ENCODE measurements at regions not wholly inside any gene's neighbourhood (a gene's known extent, or its start where the extent isn't known, plus 50 kb on each side); places are given as distances from the start of the nearest gene placed in this dataset.

GRCh38 chr4:188839704-188840103 lies 700.5 kb downstream of the TRIML1 start:
- Histone ChIP-seq H3K27me3 (ENCODE audit: insufficient read depth, low read length) (no peaks in the 10 kb centered on the region), H3K9ac (ENCODE audit: low read length) (no peak overlapping the region), H4K20me1 (ENCODE audit: insufficient read depth) (no peaks in the 10 kb centered on the region), H3K4me3 (replicated peaks in 1 of 2; ENCODE audit: low read depth in 1 of 2, low read length in 2 of 2) (no peak overlapping the region), H3K9me2 (ENCODE audit: insufficient read depth) (no peaks in the 10 kb centered on the region), H3K36me3 (ENCODE audit: control insufficient read depth in 1 of 2, insufficient read depth in 2 of 2, low read length in 2 of 2) (no peaks in the 10 kb centered on the region), H3K27ac (ENCODE audit: low read depth, low read length) (no peak overlapping the region), H3K4me2 (ENCODE audit: low read length) (no peak overlapping the region), H3K9me3 (ENCODE audit: control insufficient read depth in 1 of 2, insufficient read depth in 1 of 2, low read depth in 1 of 2, low read length in 2 of 2) (no peaks in the 10 kb centered on the region), H2AFZ (ENCODE audit: low read depth, low read length, poor library complexity, severe bottlenecking) (no peak overlapping the region), H3K4me1 (ENCODE audit: control insufficient read depth in 1 of 2, insufficient read depth in 2 of 2, low read length in 2 of 2) (no peaks in the 10 kb centered on the region), H3K79me2 (ENCODE audit: insufficient read depth, low read length) (no peaks in the 10 kb centered on the region)
- ChIA-PET RAD21 (ENCODE audit: low non-redundant PET in 1 of 2, low total read pairs in 2 of 2, uncharacterized antibody in 2 of 2, unreplicated experiment in 2 of 2) (no interaction called here), CTCF (no interaction called here), POLR2A (no interaction called here)
- ATAC-seq, result no peak
- BruUV-seq (replicated peaks), result no TSS peak
- intact Hi-C loops (cut with micrococcal nuclease), result no loop called here
- no peak for DNase-seq (ENCODE audit: low read depth, low spot score)
- TF ChIP-seq SRF (IDR thresholded peaks at IDR 0.05; ENCODE audit: low read depth), result no peak
- TF ChIP-seq, protein P1, sequence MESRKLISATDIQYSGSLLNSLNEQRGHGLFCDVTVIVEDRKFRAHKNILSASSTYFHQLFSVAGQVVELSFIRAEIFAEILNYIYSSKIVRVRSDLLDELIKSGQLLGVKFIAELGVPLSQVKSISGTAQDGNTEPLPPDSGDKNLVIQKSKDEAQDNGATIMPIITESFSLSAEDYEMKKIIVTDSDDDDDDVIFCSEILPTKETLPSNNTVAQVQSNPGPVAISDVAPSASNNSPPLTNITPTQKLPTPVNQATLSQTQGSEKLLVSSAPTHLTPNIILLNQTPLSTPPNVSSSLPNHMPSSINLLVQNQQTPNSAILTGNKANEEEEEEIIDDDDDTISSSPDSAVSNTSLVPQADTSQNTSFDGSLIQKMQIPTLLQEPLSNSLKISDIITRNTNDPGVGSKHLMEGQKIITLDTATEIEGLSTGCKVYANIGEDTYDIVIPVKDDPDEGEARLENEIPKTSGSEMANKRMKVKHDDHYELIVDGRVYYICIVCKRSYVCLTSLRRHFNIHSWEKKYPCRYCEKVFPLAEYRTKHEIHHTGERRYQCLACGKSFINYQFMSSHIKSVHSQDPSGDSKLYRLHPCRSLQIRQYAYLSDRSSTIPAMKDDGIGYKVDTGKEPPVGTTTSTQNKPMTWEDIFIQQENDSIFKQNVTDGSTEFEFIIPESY (IDR thresholded peaks at IDR 0.05; ENCODE audit: extremely low read depth, insufficient replicate concordance, low read length), result no peak
- TF ChIP-seq, protein P2, sequence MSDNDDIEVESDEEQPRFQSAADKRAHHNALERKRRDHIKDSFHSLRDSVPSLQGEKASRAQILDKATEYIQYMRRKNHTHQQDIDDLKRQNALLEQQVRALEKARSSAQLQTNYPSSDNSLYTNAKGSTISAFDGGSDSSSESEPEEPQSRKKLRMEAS (IDR thresholded peaks at IDR 0.05), result no peak
- TF ChIP-seq TCF7L2 (IDR thresholded peaks at IDR 0.05; ENCODE audit: borderline replicate concordance, extremely low read depth, insufficient read depth, insufficient read length), result no peak
- no peak for TF ChIP-seq POLR2AphosphoS5 (IDR thresholded peaks at IDR 0.05; ENCODE audit: low read depth, low read length)
- TF ChIP-seq FOSL1 (IDR thresholded peaks at IDR 0.05; ENCODE audit: low read depth), result no peak
- TF ChIP-seq ELF1 (IDR thresholded peaks at IDR 0.05; ENCODE audit: borderline replicate concordance, low read depth), result no peak
- TF ChIP-seq EGR1 (IDR thresholded peaks at IDR 0.05; ENCODE audit: low read depth), result no peak

DNA sequence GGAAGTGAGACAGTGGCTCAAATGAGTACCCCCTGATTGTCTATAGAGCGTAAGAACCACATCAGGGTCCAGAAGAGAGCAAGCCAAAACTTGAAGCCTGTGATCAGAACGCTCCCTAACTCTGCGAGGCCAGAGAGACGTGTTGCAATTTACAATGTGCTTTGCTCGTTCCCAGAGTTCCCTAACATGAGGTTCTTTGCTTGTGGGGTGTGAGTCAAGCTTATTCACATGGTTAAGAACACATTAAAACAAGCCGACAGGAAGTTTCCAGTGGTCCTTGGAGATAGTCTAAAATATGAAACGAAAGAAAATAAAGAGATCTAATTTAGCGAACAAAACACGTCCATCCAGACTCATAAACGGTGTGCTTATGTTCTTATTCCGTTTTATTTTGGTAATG lies 702.3 kb downstream of the TRIML1 start:
- H3K79me2 ChIP-seq (ENCODE audit: insufficient read depth, low read length), result no peaks in the 10 kb centered on the region
- H3K9me2 ChIP-seq (ENCODE audit: insufficient read depth), result no peaks in the 10 kb centered on the region; the same call in 1 of the 2 replicates
- H4K20me1 ChIP-seq (ENCODE audit: insufficient read depth), result no peaks in the 10 kb centered on the region
- H3K4me2 ChIP-seq (ENCODE audit: low read length), result no peak overlapping the region
- no peaks in the 10 kb centered on the region for H3K27me3 ChIP-seq (ENCODE audit: insufficient read depth, low read length)
- H3K4me3 ChIP-seq (replicated peaks in 1 of 2; ENCODE audit: low read depth in 1 of 2, low read length in 2 of 2), result no peak overlapping the region
- POLR2A ChIA-PET, result no interaction called here
- no peaks in the 10 kb centered on the region for H3K36me3 ChIP-seq (ENCODE audit: control insufficient read depth in 1 of 2, insufficient read depth in 2 of 2, low read length in 2 of 2)
- RAD21 ChIA-PET (ENCODE audit: low non-redundant PET in 1 of 2, low total read pairs in 2 of 2, uncharacterized antibody in 2 of 2, unreplicated experiment in 2 of 2), result no interaction called here
- ATAC-seq, result no peak
- no peak overlapping the region for H2AFZ ChIP-seq (ENCODE audit: low read depth, low read length, poor library complexity, severe bottlenecking)
- no peaks in the 10 kb centered on the region for H3K9me3 ChIP-seq (ENCODE audit: control insufficient read depth in 1 of 2, insufficient read depth in 1 of 2, low read depth in 1 of 2, low read length in 2 of 2)
- CTCF ChIA-PET, result no interaction called here
- no peak for DNase-seq (ENCODE audit: low read depth, low spot score)
- no peaks in the 10 kb centered on the region for H3K4me1 ChIP-seq (ENCODE audit: control insufficient read depth in 1 of 2, insufficient read depth in 2 of 2, low read length in 2 of 2)
- H3K27ac ChIP-seq (ENCODE audit: low read depth, low read length), result no peak overlapping the region
- intact Hi-C loops (cut with micrococcal nuclease), result no loop called here
- no peak overlapping the region for H3K9ac ChIP-seq (ENCODE audit: low read length)
- no TSS peak for BruUV-seq (replicated peaks)
- TF ChIP-seq EZH2phosphoT487 (IDR thresholded peaks at IDR 0.05; ENCODE audit: borderline replicate concordance), result no peak
- no peak for TF ChIP-seq EGR1 (IDR thresholded peaks at IDR 0.05; ENCODE audit: low read depth)
- no peak for TF ChIP-seq CTCF (IDR thresholded peaks at IDR 0.05 in 2 of 3, conservative IDR thresholded peaks at IDR 0.05 in 1 of 3; ENCODE audit: borderline replicate concordance in 1 of 3, insufficient read depth in 1 of 3, low read depth in 2 of 3, low read length in 2 of 3)
- TF ChIP-seq CBX3 (IDR thresholded peaks at IDR 0.05; ENCODE audit: low read depth), result no peak
- TF ChIP-seq ATF3 (IDR thresholded peaks at IDR 0.05), result no peak
- TF ChIP-seq SP1 (IDR thresholded peaks at IDR 0.05; ENCODE audit: low read depth), result no peak
- no peak for TF ChIP-seq ELF1 (IDR thresholded peaks at IDR 0.05; ENCODE audit: borderline replicate concordance, low read depth)
- no peak for TF ChIP-seq RAD21 (IDR thresholded peaks at IDR 0.05; ENCODE audit: low read depth)
- TF ChIP-seq CEBPB (IDR thresholded peaks at IDR 0.05; ENCODE audit: low read depth), result no peak
- TF ChIP-seq POLR2AphosphoS5 (IDR thresholded peaks at IDR 0.05; ENCODE audit: low read depth, low read length), result no peak
- no peak for TF ChIP-seq SRF (IDR thresholded peaks at IDR 0.05; ENCODE audit: low read depth)
